Stomach (tissue), 4 donors: ENCODE measurements at regions not wholly inside any gene's neighbourhood (a gene's known extent, or its start where the extent isn't known, plus 50 kb on each side); places are given as distances from the start of the nearest gene placed in this dataset.

Experiments used
- CTCF ChIP-seq, 7 experiments: fragments of 450-650 bp in 4 of 7; fragments of 200-600 bp in 3 of 7; sonication (generic) in 3 of 7; IDR thresholded peaks; one replicate each; pipeline ENCODE4 v1.5.1; 2016 to 2019; ENCODE audit warnings: antibody characterized with exemption in 7 of 7, control low read depth in 2 of 7, mild to moderate bottlenecking in 1 of 7
- EP300 ChIP-seq: sonication (generic); formaldehyde crosslinking; IDR thresholded peaks from one replicate; pipeline ENCODE4 v1.6.1; 2017; ENCODE audit warnings: antibody characterized with exemption
- POLR2A ChIP-seq, 4 donors: fragments of 450-650 bp; IDR thresholded peaks; one replicate each; pipeline ENCODE4 v1.6.1; 2016; ENCODE audit warnings: antibody characterized with exemption in 4 of 4, control low read depth in 2 of 4, mild to moderate bottlenecking in 1 of 4, moderate library complexity in 1 of 4
- POLR2AphosphoS5 ChIP-seq, 3 donors: sonication (generic); formaldehyde crosslinking; IDR thresholded peaks; one replicate each; pipeline ENCODE4 v1.6.1; 2016; ENCODE audit warnings: antibody characterized with exemption in 3 of 3

DNA sequence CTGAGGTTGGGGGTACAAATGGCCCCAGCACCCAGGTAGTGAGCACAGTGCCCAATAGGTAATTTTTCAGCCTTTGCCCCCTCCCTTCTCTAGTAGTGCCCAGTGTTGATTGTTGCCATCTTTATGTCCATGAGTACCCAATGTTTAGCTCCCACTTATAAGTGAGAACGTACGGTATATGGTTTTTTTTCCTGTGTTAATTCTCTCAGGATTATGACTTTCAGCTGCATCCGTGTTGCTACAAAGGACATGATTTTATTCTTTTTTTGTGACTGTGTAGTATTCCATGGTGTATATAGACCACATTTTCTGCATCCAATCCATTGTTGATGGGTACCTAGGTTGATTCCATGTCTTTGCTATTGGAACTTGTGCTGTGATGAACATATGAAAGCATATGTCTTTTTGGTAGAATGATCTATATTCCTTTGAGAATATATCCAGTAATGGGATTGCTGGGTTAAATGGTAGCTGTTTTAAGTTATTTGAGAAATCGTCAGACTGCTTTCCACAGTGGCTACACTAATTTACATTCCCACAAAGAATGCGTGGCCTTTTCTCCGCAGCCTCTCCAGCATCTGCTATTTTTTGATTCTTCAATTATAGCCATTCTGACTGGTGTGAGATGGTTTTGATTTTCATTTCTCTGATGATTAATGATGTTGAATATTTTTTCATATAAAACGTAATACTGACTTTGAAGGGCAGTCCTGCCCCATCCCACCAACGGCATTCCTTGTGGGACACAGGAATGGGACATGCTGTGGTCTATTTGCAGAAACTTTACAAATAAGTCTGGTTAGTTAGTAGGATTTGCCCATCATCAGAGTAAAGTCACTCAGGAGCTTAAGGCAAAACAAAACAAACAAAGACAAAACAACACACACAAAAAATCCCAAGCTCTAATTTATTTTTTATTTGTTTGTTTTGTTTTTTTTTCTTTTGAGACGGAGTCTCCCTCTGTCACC lies 135.0 kb downstream of the MYCN start:
- TF ChIP-seq EP300 (no peak), CTCF (IDR thresholded peaks at IDR 0.05) (no peak), POLR2AphosphoS5 (IDR thresholded peaks at IDR 0.05) (no peak), POLR2A (IDR thresholded peaks at IDR 0.05) (no peak)
